ENCODE measurements at regions not wholly inside any gene's neighbourhood (a gene's known extent, or its start where the extent isn't known, plus 50 kb on each side); places are given as distances from the start of the nearest gene placed in this dataset.

DNA sequence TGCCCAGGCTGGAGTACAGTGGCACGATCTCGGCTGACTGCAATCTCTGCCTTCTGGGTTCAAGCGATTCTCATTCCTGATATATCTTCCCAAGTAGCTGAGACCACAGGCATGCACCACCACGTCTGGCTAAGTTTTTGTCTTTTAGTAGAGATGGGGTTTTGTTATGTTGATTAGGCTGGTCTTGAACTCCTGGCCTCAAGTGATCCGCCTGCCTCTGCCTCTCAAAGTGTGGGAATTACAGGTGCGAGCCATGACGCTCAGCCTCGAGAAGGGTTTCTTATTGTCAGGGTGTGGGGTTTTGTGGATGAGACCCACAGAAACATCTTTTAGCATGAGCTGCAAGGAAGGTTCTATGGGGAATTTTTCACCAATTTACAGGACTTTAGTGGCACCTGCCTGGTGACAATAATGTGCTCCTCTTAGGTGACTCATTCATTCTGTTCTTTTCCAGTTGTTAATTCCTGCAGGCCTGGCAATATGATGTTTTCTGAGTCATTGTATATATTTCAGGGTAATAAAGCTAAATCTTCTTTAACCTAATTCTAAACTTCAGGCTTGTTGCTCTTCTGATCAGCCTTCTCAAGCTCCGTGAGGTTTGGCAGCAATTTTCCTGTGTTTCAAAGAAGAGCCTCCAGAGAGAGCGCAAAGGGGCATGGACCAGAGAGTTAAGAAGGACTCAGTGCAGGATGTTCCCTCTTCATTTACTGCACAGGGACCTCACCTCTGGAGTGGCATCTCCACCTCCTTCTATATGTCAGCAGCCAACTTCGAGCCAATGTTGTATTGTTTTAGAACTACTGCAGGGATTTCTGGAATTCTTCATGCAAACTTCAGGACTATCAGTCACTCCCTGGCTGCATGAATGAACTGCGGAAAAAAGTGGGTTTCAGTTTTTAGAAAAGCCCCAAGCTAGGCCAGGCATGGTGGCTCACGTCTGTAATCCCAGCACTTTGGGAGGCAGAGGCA is 77.8 kb upstream of the ZNF618 start:
- TF ChIP-seq MAX (IDR thresholded peaks at IDR 0.05) (no peak), CREB1 (IDR thresholded peaks at IDR 0.05; ENCODE audit: low read depth) (no peak), YY1 (IDR thresholded peaks at IDR 0.05; ENCODE audit: low read depth) (no peak), TCF12 (IDR thresholded peaks at IDR 0.05; ENCODE audit: low read depth) (no peak), FOXM1 (IDR thresholded peaks at IDR 0.05; ENCODE audit: borderline replicate concordance, low read depth) (no peak), RAD21 (IDR thresholded peaks at IDR 0.05; ENCODE audit: low read depth) (no peak), REST (IDR thresholded peaks at IDR 0.05; ENCODE audit: low read depth) (no peak), EP300 (IDR thresholded peaks at IDR 0.05; ENCODE audit: borderline replicate concordance) (no peak), TAF1 (IDR thresholded peaks at IDR 0.05; ENCODE audit: low read depth) (no peak), CEBPB (IDR thresholded peaks at IDR 0.05) (no peak), ZBTB7A (IDR thresholded peaks at IDR 0.05; ENCODE audit: low read depth) (no peak), EGR1 (IDR thresholded peaks at IDR 0.05) (no peak), NFIC (IDR thresholded peaks at IDR 0.05) (no peak)
- TF ChIP-seq, protein P1, sequence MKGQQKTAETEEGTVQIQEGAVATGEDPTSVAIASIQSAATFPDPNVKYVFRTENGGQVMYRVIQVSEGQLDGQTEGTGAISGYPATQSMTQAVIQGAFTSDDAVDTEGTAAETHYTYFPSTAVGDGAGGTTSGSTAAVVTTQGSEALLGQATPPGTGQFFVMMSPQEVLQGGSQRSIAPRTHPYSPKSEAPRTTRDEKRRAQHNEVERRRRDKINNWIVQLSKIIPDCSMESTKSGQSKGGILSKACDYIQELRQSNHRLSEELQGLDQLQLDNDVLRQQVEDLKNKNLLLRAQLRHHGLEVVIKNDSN (IDR thresholded peaks at IDR 0.05) = no peak

All from Ishikawa (cell line).